HG02610 (cell line): ENCODE measurements at regions not wholly inside any gene's neighbourhood (a gene's known extent, or its start where the extent isn't known, plus 50 kb on each side); places are given as distances from the start of the nearest gene placed in this dataset.
"Not testable (repeated sequence)": the region's sequence is repeated elsewhere in the genome, so short reads cannot be mapped to it uniquely, and the experiment has no call there.

Experiments used
- ATAC-seq: cut with Tn5 transposase; IDR thresholded peaks from one replicate; pipeline ENCODE4 v1.9.1; 2021; ENCODE audit warnings: mild to moderate bottlenecking, moderate library complexity; ENCODE audit not compliant: unreplicated experiment

DNA sequence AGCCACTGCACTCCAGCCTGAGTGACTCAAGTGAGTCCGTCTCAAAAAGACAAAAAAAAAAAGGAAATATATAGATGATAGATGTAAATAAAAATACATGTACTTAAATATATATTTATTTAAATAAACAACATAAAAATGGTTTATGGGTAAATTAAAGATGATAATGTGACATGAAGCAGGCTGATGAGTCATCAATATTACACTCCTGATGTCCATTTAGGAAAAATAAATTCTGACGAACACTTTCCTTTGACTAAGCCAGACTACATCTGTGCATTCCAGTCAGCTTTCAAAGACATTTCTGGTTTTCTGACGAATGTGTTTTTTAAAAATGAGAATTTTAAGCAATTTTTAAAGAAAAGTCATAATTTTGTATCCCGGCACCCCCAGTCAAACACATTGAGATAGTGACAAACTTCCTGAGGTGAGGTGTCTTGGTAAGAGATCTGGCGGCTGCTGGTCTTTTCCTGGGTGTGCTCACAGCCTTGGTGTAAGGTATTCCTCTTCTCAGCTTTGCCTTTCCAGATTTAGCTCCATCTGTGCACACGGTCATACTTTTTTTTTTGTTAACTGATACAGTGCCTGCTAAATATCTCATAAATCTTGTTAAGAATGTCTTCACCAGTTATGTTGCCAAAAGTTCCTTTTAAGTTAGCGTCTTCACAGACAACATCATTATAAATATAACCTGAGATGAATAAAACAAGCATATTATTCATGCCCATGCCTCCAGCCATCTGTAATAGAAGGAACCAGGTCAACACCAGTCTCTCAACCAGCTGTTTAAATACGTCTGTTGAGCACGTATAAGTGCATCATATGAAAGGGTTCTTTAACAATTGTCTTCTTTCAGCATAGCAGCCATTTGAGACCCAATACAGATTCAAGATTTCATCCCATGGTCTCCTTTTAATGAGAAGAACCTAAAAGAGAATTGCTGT, 214.5 kb upstream of the PLD5 start:
- no peak for ATAC-seq

GRCh38 chr1:242736611-242737010, 212.1 kb upstream of the PLD5 start:
- no peak for ATAC-seq

DNA sequence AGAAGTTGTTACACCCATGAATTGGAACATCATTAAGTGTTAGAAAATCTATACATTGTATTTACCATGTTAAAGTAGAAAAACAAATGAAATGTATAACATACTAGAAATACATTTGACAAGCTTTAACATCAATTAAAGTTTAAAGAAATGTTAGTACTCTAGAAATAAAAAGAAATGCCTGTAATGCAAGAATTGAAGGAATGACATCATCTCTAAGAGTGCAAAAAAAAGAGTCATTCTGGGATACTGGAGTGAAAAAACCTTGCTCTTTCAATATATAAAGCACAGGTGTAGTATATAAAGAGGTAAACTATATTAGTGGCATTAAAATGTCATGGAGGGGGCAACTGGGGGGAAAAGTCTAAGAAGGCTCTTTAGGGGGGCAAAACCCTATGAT, 210.8 kb upstream of the PLD5 start:
- ATAC-seq = no peak

- ATAC-seq = no peak
These were observed 206.9 kb upstream of the PLD5 start for GRCh38 chr1:242731446-242731845.

DNA sequence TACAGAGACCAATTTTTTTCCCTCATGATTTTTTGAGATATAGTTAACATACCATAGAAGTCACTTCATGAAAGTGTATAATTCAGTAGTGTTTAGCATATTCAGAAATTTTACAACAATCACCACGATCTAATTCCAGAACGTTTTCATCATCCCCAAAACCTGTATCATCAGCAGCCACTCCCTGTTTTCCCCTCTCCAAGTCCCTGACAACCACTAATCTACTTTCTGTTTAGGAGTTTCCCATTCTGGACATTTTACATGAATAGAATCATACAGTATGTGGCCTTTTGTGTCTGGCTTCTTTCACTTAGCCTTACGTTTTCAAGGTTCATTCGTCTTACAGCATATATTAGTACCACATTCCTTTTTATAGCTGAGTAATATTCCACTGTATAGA, 204.2 kb upstream of the PLD5 start:
- no peak for ATAC-seq

GRCh38 chr1:242723044-242723716, 198.7 kb upstream of the PLD5 start:
- ATAC-seq = no peak

DNA sequence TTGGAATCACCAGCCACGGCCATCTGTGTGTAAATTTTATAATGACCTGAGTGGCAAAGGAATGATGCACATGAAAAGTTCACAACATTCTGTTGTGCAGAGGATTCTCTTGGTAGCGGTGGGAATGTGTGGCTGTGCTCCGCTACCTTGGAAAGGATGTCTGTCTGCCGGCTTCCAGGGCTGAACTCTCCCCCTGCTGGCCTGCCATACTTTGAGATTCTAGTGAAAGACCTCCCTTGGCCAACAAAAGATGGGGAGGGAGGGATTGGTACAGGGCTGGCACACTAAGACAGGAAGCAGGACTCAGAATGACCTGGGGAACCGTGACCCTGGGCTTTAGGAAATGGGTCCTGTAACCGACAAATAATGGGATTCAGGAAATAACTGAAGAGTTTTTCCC, 194.5 kb upstream of the PLD5 start:
- no peak for ATAC-seq

- ATAC-seq = no peak
These were observed 187.8 kb upstream of the PLD5 start for GRCh38 chr1:242712248-242712647.

DNA sequence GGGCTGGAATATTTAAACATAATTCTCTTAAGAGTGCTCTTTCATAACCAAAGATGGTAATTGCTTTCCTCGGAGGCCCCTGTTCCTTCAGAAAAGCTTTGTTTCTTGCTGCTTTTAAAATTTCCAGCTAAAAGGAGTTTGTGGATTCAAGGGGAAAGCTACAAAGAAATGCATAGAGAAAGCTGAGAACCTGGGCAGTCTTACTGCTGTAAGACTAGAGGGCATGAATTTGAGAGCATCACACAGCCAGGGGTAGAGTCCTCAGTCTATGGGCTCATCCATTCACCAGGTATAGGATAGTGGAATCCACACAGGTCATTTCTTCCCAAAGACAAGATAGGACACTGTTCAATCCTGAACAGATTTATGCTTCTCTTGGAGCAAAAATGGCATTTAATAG, 186.3 kb upstream of the PLD5 start:
- ATAC-seq = no peak

DNA sequence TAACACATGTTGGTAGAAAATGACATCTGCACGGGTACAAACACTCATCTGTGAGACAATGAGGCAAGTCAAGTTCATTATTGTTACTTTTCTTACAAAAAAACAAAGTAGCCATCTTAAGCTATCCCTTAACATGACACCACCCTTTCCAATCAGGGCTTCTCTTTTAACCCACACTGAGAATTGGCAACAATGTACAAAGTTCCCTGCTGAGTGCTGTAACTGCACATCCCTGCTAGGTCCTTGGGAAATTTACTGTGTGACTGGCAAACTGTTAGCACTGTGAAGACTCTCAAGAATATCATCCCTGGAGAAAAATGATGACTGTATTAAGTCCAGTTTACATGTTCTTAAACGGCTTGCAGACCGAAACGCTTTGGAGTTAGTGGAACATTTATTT, 185.8 kb upstream of the PLD5 start:
- no peak for ATAC-seq

- ATAC-seq = no peak
These were observed 179.0 kb upstream of the PLD5 start for GRCh38 chr1:242703467-242703866.

- no peak for ATAC-seq
These were observed 168.5 kb upstream of the PLD5 start for GRCh38 chr1:242692988-242693387.

DNA sequence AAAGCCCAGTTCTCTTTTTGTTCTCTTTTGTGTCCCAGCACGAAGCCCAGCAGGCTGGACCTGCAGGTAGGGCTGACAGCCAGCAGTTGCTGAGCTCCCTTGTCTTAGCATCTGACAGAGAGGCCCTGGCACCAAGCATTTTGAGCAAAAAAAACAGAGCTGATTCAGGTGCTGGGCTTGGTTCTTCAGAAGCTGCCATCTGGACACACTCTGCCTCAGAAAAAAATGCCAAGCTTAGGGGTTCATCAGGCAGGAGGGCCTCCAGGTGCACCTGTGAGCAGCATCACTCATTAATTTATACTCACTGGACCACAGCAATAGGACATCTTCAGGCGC, 167.1 kb upstream of the PLD5 start:
- ATAC-seq = no peak

- ATAC-seq = no peak
These were observed 166.5 kb upstream of the PLD5 start for GRCh38 chr1:242690849-242691609.

- no peak for ATAC-seq
These were observed 164.9 kb upstream of the PLD5 start for GRCh38 chr1:242689378-242689777.

DNA sequence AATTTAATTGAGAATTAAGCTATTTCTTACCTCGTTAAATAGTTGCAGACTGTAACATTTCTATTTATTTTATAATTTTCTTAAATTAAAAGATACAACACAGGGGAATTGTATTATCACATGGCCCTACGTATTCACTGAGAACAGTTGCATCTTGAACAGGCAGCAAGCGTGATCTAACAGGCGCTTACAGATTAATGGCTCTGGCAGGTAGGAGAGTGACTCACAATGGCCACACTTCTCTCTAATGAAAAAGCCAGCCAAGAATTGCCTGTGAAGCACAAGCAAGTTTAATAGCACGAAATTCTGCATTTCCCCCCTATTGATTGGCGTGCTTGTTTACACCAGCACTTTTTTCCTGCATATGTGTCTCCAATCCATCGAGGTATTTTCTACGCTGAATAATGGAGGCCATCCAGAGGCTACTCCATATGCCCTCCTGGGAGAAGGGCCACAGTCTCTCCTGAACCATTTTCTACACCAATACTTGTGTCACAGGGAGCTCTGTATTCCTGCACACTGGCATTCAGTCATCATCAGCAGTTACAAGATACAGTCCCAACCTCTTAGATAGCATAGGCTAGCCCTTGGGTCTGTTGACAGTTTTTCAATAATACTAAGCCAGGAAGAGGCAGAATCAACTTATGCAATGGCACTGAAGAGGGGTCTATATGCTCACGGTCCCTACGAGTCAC, 150.6 kb upstream of the PLD5 start:
- no peak for ATAC-seq

GRCh38 chr1:242673652-242674051, 149.2 kb upstream of the PLD5 start:
- ATAC-seq = no peak

DNA sequence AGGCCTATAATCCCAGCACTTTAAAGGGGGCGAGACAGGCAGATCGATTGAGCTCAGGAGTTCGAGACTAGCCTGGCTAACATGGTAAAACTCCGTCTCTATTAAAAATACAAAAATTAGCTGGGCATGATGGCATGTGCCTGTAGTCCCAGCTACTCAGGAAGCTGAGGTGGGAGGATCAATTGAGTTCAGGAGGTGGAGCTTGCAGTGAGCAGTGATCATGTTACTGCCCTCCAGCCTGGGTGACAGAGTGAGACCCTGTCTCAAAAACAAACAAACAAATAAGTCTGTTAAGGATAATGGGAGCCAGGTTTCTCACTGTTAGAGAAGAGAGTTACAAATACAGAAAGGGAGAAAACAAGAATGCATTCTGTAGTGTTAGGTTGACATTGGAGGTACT, 148.7 kb upstream of the PLD5 start:
- ATAC-seq = not testable (repeated sequence)

DNA sequence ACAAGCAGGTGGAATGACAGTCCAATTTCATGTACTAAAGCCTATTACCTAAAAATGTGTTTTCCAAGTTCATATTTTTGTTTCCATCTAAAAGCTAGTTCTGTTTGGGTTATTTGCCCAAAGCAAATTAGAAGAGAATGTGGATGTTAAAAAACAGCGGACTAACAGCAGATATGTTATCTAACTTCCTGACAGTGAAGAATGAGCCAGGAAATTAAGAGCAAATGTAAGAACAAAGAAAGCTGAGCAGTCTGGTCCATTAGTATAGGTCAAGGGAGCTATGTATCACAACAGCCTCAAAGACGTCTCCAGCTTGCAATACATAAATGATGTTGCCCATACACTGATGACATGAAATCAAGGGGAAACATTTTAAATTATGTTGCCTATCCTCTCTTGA, 145.5 kb upstream of the PLD5 start:
- no peak for ATAC-seq

DNA sequence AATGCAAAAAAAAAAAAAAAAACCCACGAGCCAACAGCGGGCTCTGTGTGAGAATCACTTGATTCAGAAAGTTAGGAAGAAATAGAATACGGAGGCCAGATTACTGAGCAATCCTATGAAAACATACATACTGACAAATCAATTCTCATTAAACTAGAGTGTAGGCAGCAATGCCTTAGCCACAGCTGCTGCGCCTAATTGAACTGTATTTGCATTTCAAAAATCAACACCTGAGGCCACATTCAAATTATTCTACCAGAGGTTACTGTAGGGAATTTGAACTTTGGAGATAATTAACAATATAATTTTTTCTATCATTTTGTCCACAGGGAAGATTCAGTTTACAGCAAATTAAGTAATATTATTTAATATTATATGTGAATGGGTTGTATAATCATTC, 138.4 kb upstream of the PLD5 start:
- ATAC-seq = no peak

DNA sequence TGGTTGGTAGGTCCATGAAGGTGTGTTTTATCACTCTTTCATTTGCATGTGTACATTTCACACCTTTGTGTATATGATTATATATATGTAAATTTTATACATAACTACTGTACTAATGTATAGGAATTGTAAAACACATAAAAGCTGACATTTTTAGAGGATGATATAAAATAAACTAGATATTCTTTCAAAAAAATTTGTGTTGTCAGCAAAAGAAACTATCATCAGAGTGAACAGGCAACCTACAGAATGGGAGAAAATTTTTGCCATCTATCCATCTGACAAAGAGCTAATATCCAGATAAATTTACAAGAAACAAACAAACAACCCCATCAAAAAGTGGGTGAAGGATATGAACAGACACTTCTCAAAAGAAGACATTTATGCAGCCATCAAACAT, 129.3 kb upstream of the PLD5 start:
- ATAC-seq = not testable (repeated sequence)
